GM19467 (cell line): ENCODE measurements at regions not wholly inside any gene's neighbourhood (a gene's known extent, or its start where the extent isn't known, plus 50 kb on each side); places are given as distances from the start of the nearest gene placed in this dataset.

Experiments
- ATAC-seq: cut with Tn5 transposase; IDR thresholded peaks from one replicate; pipeline ENCODE4 v1.9.1; 2021; ENCODE audit warnings: mild to moderate bottlenecking, moderate library complexity; ENCODE audit not compliant: unreplicated experiment

DNA sequence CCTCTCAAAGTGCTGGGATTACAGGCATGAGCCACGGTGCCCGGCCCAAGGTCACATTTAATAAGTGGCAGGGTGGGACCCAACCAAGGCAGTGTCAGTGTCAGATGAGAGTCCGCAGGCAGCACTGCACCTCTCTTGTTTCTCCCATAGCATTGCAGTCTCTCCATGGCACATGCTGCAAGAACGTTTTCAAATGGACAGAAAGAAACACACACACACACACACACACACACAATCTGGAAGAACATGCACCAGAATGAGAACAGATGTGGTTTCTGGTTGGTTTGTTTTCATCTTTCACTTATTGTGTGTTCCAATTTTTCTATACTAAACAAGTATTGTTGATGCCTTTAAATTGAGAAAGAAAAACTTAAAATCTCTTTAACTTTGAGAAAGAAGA, 126.5 kb downstream of the SYF2 start:
- no peak for ATAC-seq

GRCh38 chr1:25104932-25105561, 127.3 kb downstream of the SYF2 start:
- ATAC-seq, result no peak

- no peak for ATAC-seq
These were observed 129.0 kb downstream of the SYF2 start for GRCh38 chr1:25103164-25103795.

DNA sequence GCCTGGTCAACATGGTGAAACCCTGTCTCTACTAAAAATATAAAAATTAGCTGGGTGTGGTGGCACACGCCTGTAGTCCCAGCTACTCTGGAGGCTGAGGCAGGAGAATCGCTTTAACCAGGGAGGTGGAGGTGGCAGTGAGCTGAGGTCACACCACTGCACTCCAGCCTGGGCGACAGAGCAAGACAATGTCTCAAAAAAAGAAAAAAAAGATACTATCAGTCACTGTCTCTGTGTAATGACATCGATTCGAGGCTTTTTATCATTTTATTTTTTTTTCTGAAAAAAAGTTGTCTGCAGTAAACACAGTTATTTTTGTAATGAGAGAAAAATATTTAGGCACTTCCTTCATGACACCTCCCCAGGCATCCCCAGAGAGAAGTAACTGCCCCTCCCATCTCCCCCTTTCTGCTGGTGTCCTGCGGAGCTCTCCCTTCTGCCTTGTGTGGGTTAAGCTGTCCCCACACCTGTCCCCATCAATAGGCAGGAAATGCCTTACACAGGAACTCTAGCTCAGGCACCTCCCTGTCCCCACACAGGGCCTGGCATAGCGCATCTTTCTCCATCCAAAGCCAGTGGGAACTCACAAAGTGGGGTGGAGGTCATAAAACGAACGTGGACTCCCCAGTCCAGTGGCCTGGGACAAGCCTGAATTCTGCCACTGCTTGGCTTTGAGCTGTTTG, 132.0 kb downstream of the SYF2 start:
- ATAC-seq, result no peak

GRCh38 chr1:25099343-25099951, 132.9 kb downstream of the SYF2 start:
- no peak for ATAC-seq

DNA sequence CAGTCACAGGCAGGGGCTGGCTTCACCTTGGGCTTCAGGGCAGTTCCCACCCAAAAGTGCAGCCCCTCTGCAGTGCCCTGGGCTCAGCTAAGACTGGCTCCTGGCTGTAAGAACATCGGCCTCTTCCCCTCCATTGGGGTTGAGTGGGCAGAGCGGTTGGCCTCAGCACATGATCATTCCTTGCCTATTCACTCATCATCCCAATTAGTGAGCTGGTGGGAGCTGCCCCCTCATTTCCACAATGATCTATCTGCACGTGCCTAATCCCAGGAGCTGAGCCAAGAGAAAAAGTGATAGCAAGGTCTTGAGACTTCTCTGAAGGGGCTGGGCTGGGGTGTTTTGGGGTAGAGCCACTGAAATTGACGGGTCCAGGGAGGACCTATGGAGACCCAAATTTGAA, 133.6 kb downstream of the SYF2 start:
- ATAC-seq, result no peak

GRCh38 chr1:25096307-25097150, 135.8 kb downstream of the SYF2 start:
- no peak for ATAC-seq

- ATAC-seq, result no peak
These were observed 136.6 kb downstream of the SYF2 start for GRCh38 chr1:25095635-25096200.

GRCh38 chr1:25094995-25095394, 137.3 kb downstream of the SYF2 start:
- no peak for ATAC-seq

DNA sequence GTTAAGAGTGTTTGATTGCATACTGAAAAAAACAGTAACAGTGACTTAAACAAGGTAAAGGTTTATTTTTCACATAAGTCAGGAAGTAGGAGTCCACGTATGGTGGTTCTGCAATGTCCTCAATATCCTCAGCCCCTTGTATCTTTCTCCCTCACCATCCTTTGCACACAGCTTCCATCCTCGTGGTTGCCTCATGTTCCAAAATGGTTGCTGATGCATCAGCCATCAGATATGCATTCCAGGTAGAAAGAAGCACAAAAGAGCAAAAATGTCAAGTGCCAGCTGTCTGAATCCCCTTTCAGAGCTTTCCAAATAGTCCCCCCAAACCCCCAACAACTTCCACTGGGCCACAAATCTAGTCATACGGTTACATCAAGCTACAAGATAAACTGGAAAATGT, 138.1 kb downstream of the SYF2 start:
- ATAC-seq, result no peak

- ATAC-seq, result no peak
These were observed 140.6 kb downstream of the SYF2 start for GRCh38 chr1:25091658-25092057.

DNA sequence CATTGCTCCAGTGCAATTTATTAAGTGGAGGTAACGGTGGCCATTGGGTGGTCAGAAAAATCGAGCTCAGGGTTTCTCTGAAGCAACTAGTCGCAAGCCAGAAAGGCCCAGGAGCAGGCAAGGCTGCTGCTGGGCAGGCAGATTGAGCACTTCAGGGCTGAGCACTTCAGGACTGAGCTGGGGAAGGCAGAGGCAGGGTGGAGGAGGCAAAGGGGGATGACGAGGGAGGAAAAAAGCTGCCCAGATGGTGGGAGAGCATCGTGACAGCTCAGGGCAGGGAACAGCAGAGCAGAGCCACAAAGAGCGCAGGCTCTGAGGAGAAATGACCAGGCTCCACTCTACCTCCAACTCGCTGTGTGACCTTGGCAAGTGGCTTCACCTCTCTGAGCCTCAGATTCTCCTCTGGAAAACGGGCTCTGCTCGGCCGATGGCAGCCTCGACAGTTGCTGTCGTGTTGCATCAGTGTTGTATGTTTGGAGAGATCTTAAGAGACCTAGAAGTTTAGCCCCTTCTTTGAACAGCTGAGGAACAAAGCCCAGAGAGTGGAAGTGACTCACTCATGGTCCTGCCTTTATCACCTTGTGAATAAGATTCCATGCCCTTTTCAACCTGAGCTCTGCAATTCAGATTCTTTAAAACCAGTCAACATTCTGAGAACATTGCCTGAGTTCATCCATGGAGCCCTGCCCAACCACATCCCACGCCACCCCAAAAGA, 141.4 kb downstream of the SYF2 start:
- ATAC-seq, result no peak

GRCh38 chr1:25089772-25090171, 142.5 kb downstream of the SYF2 start:
- ATAC-seq, result no peak

DNA sequence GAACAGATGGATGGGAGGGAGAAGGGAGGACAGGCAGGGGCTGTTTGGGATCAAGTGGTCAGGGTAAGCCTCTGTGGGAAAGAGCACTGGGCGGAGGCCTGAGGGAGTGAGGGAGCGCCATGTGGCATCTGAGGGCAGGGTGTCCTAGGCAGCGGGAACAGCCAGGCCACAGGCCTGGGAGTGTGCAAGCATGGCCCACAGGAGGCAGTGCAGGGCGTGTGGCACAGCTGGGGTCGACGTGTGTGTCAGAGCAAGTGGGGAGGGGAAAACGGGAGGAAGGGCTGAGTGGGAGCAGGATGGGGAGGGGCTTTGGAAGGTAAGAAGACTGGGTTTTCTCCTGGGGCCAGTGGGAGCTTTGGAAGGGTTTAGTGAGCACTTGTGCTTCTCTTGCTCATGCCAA, 143.4 kb downstream of the SYF2 start:
- ATAC-seq, result no peak

- ATAC-seq, result no peak
These were observed 144.1 kb downstream of the SYF2 start for GRCh38 chr1:25088180-25088701.

- ATAC-seq, result no peak
These were observed 145.7 kb downstream of the SYF2 start for GRCh38 chr1:25086518-25087079.

DNA sequence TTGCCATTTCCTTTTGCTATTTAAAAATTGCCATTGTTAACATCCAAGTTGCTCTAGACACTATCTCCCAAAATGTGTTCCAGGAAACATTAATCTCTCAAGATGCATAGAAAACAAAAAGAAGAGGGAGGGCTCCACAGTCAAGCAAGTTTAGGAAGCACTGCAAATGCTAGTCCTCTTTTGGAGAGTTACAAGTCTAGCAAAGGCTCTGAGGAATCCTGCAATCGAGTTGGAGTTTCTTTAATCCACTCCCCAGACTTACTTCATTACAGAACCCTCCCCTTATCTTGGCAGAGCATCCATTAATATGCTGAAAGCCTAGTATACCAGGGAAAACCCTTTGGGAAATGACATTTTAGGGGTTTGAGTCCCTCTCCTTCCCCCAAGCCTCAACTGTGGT, 147.9 kb downstream of the SYF2 start:
- no peak for ATAC-seq

DNA sequence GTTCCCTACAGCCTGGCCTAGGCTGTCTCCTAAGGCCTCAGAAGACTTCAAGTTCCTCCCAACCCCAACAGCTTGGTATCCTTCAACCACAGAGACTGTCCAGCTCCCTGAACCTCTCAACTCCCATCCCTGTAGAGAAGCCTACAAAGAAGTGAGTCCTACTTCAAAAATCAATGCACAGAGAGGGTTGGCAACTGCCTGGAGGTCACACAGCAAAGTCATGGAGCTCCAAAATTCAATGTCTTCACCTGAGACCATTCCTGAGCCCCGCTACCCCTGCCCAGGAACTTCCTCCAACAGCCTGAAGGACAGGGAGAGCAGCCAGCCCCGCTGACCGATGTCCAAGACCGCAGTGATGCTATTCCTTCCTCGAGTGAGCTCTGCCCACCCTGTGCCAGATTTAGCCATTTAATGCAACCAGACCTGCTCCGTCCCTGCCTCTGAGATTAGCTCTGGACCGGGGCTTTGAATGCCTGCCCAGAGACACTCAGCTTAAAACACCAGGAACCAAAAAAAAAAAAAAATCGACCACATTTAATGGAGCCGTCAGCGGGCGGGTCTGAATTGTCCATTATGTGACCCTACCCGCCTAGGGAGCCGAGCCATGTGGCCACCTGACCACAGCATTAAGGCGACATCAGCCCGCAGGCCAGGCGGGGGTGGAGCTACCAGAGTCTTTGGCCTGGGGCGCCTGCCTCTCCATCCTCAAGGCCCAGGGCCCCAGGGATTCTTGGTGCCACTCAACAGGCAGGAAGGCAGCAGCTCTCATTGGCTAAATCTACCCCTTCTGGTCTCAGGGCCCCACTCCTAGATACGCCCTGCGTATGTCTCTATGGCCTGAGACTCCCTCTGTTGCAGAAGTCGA, 148.6 kb downstream of the SYF2 start:
- ATAC-seq, result no peak

DNA sequence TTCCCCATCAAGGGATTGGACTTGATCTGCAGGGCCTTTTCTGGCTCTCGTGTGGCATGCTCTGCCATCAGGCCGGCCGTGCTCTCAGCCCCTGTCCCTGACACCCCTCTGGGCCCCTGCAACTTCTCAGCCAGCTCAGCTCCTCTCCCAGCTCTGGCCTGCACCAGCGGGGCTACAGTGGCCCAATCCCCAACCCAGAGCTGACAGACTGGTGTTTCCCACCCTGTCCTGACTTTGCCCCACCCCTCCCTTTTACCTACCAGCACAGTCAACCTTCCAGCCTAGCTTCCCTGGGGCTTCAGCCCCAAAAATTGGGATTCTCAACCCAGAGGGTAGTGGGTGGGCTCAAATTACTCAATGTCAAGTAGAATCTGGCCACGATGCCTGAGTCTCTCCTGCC, 149.3 kb downstream of the SYF2 start:
- ATAC-seq, result no peak
